Nephron (organoid): ENCODE measurements at regions not wholly inside any gene's neighbourhood (a gene's known extent, or its start where the extent isn't known, plus 50 kb on each side); places are given as distances from the start of the nearest gene placed in this dataset.
"Not testable (repeated sequence)": the region's sequence is repeated elsewhere in the genome, so short reads cannot be mapped to it uniquely, and the experiment has no call there.

ENCODE experiments used
- H3K27ac Mint-ChIP-seq, 3 experiments: 2 replicates each; pipeline ENCODE4 v1.8.0; 2020; ENCODE audit warnings: mixed read lengths in 3 of 3, mild to moderate bottlenecking in 2 of 3, moderate library complexity in 1 of 3
- H3K27me3 Mint-ChIP-seq: 2 replicates; pipeline ENCODE4 v1.8.0; 2021; ENCODE audit warnings: low read depth, mild to moderate bottlenecking, moderate library complexity, mixed read lengths
- H3K36me3 Mint-ChIP-seq: 2 replicates; pipeline ENCODE4 v1.8.0; 2020; ENCODE audit warnings: low read depth, mixed read lengths
- H3K4me1 Mint-ChIP-seq: 2 replicates; pipeline ENCODE4 v1.8.0; 2020; ENCODE audit warnings: mixed read lengths
- H3K4me3 Mint-ChIP-seq, 3 experiments: 2 replicates each; pipeline ENCODE4 v1.8.0; 2020; ENCODE audit warnings: mild to moderate bottlenecking in 3 of 3, mixed read lengths in 3 of 3, moderate library complexity in 2 of 3
- H3K9me3 Mint-ChIP-seq: 2 replicates; pipeline ENCODE4 v1.8.0; 2020; ENCODE audit warnings: mixed read lengths
- CTCF ChIP-seq, 3 experiments: fragments of 200-600 bp; sonication (generic); IDR thresholded peaks; one replicate each; pipeline ENCODE4 v1.5.0; 2021; ENCODE audit warnings: antibody characterized with exemption in 3 of 3; ENCODE audit not compliant: unreplicated experiment in 3 of 3

GRCh38 chr9:78989031-78989658 lies 582.6 kb upstream of the TLE4 start:
- Mint-ChIP-seq H3K27me3 (peaks cover 4% of the 10 kb centered on the region), H3K27ac (no peak overlapping the region), H3K9me3 (no peaks in the 10 kb centered on the region), H3K4me1 (no peaks in the 10 kb centered on the region), H3K4me3 (no peak overlapping the region), H3K36me3 (no peaks in the 10 kb centered on the region)
- no peak for TF ChIP-seq CTCF (IDR thresholded peaks at IDR 0.05; ENCODE audit: unreplicated experiment in 3 of 3)

- Mint-ChIP-seq H3K4me1 (no peaks in the 10 kb centered on the region), H3K4me3 (no peak overlapping the region), H3K36me3 (no peaks in the 10 kb centered on the region), H3K27ac (no peak overlapping the region), H3K9me3 (peaks cover 1% of the 10 kb centered on the region), H3K27me3 (peaks cover 4% of the 10 kb centered on the region)
- no peak for TF ChIP-seq CTCF (IDR thresholded peaks at IDR 0.05; ENCODE audit: unreplicated experiment in 3 of 3)
Observed at GRCh38 chr9:78994471-78994870, 577.3 kb upstream of the TLE4 start.

- H3K9me3 Mint-ChIP-seq, H3K4me1 Mint-ChIP-seq, H3K27me3 Mint-ChIP-seq, H3K27ac Mint-ChIP-seq, H3K36me3 Mint-ChIP-seq, H3K4me3 Mint-ChIP-seq: not testable (repeated sequence)
Observed at GRCh38 chr9:78994974-78995373, 576.8 kb upstream of the TLE4 start.

GRCh38 chr9:78997296-78997695 lies 574.5 kb upstream of the TLE4 start:
- Mint-ChIP-seq H3K36me3 (no peaks in the 10 kb centered on the region), H3K27me3 (no peaks in the 10 kb centered on the region)
- no peak for TF ChIP-seq CTCF (IDR thresholded peaks at IDR 0.05; ENCODE audit: unreplicated experiment in 3 of 3)

GRCh38 chr9:79000230-79001002 lies 571.3 kb upstream of the TLE4 start:
- Mint-ChIP-seq H3K4me3 (no peak overlapping the region), H3K4me1 (no peaks in the 10 kb centered on the region), H3K27me3 (no peaks in the 10 kb centered on the region), H3K9me3 (peaks cover 4% of the 10 kb centered on the region), H3K27ac (no peak overlapping the region), H3K36me3 (no peaks in the 10 kb centered on the region)
- TF ChIP-seq CTCF (IDR thresholded peaks at IDR 0.05; ENCODE audit: unreplicated experiment in 3 of 3), result no peak

More at GRCh38 chr9:78997296-78997695, 574.5 kb upstream of the TLE4 start:
- peaks cover 4% of the 10 kb centered on the region for H3K9me3 Mint-ChIP-seq
- H3K4me1 Mint-ChIP-seq, result no peaks in the 10 kb centered on the region
- H3K27ac Mint-ChIP-seq, result no peak overlapping the region
- no peak overlapping the region for H3K4me3 Mint-ChIP-seq

- no peak for TF ChIP-seq CTCF (IDR thresholded peaks at IDR 0.05; ENCODE audit: unreplicated experiment in 3 of 3)
- Mint-ChIP-seq H3K4me3 (no peak overlapping the region), H3K36me3 (no peaks in the 10 kb centered on the region), H3K27ac (no peak overlapping the region), H3K4me1 (no peaks in the 10 kb centered on the region), H3K9me3 (peaks cover 4% of the 10 kb centered on the region), H3K27me3 (no peaks in the 10 kb centered on the region)
Observed at GRCh38 chr9:79001012-79001411, 570.8 kb upstream of the TLE4 start.
